GM19043 (cell line): ENCODE measurements at regions not wholly inside any gene's neighbourhood (a gene's known extent, or its start where the extent isn't known, plus 50 kb on each side); places are given as distances from the start of the nearest gene placed in this dataset.
"Not testable (repeated sequence)": the region's sequence is repeated elsewhere in the genome, so short reads cannot be mapped to it uniquely, and the experiment has no call there.

ENCODE experiments used
- ATAC-seq: cut with Tn5 transposase; IDR thresholded peaks from one replicate; pipeline ENCODE4 v1.9.1; 2021; ENCODE audit warnings: low read depth; ENCODE audit not compliant: unreplicated experiment

- no peak for ATAC-seq
Measured at GRCh38 chr12:59407799-59408198, 188.0 kb upstream of the SLC16A7 start.

GRCh38 chr12:59405992-59406391 lies 189.8 kb upstream of the SLC16A7 start:
- ATAC-seq: no peak

DNA sequence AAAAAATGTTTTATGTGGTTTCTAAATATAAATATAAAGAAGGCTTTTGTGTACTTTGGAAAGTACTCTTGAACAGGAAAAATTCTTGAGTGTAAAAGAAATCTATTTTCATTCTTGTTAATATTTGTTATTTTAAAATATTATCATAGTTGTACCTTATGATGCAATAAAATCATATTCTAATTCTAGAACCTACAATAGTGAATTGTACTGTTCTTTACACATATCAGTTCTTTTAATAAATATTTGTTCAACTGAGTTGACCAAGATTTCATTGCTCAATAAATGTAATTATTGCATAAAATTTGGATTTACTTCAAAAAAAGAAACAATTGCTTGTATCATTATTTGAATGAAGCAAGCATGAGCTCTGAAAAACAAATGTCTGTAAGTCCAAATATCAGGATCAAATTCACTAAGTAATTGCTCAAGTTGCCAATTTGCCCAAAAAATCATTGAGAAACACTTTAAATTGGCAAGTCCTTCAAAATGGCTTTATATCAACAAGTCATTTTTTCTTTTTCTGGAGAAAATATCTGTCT lies 191.6 kb upstream of the SLC16A7 start:
- no peak for ATAC-seq

DNA sequence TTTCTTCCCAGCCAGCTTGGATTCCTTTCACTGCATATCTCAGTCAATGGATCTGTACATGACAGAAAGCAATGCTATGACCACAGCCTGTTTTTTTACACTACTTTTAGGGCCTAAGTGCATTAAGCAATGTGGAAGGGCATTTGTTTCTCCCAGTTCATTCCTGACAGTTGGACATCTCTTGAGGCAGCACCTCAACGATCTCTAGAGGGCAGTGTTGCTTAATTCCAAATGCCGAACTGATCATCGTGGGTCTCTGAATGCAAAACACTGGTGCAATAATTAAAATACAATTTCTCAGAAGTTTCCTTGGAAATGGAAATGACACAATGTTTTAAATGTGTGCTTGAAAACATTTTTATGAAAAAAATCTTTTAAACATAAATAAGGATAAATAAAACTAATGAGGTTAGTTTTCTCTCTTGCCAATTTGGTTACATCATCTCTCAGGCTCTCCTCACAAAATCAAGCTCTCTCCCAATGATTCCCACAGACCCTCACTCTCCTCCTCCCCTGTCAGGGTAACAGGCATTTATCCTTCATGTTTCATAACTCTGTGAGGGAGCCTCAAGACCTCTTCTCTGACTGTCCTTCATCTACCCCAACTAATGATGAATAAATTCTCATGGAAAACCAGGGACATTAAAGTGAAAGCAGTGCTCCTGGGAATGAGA lies 192.4 kb upstream of the SLC16A7 start:
- ATAC-seq: peak; percentile 63

GRCh38 chr12:59401862-59402261 lies 194.0 kb upstream of the SLC16A7 start:
- no peak for ATAC-seq

GRCh38 chr12:59398164-59398563 lies 197.7 kb upstream of the SLC16A7 start:
- no peak for ATAC-seq

GRCh38 chr12:59396919-59397318 lies 198.9 kb upstream of the SLC16A7 start:
- ATAC-seq: no peak

GRCh38 chr12:59396519-59396918 lies 199.3 kb upstream of the SLC16A7 start:
- no peak for ATAC-seq

- not testable (repeated sequence) for ATAC-seq
Measured at GRCh38 chr12:59395310-59395709, 200.5 kb upstream of the SLC16A7 start.

- ATAC-seq: no peak
Measured at GRCh38 chr12:59393506-59393905, 202.3 kb upstream of the SLC16A7 start.

DNA sequence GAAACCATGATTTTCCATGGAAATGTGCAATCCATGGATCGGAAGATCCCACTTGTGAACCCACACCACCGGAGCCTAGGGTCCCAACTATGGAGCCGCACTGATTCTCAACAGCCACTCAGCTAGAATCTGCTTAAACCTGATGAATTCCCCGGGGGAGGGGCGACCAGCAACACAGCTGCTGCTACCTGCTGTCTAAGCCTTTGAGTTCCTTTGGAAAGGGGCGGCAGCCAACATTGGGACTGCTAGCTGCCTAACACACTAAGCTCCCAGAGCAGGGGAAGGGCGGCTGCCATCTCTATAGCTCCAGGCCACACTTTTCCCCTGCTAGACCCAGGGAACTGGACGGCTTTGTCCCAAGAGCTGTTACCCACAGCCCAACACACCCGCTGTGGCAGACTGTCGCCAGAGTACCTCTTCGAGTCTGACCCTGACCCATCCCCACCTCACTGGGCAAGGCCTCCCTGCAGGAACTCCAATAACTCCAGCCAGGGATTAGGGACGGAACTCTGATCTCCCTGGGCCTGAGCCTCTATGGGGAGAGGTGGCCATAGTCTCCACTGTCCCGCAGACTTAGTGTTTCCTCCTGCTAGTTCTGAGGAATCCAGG lies 205.8 kb upstream of the SLC16A7 start:
- no peak for ATAC-seq

DNA sequence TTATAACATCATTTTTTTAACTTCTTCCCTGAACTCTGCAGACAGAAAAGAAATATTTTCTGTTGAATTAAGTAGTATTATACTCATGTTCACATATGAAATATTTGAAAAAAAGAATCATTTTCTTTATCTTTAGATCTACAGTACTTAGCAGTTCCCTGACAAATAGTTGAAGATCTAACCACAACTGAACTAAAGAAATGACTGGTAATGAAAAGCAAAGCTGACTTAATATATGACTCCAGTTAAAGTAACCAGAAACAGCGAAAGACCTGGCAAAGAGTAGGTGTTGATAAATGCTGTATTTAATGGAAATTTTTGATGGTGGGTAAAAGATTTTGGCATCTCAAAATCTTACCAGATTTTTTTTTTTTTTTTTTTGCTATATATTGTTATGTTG lies 207.1 kb upstream of the SLC16A7 start:
- no peak for ATAC-seq

- no peak for ATAC-seq
Measured at GRCh38 chr12:59388176-59388575, 207.7 kb upstream of the SLC16A7 start.

DNA sequence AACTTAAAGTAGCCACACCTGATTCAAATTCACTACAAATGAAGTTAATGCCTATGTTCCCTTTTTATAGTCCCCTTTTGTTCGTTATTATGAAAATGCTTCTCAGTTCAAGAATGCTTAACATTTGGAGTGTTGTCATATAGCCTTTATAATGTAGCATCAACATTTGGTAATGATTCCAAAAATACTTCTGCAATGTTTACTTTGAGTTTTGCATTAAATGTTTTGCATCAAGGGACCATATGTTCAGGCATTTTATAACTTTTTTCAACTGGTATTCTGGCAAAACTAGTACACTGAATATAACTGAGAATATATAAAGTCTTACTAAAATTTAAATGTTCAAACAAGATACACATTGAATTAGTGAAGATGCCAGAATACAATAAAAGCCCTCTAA lies 209.6 kb upstream of the SLC16A7 start:
- ATAC-seq: no peak

GRCh38 chr12:59383079-59383822 lies 212.6 kb upstream of the SLC16A7 start:
- ATAC-seq: no peak

GRCh38 chr12:59382282-59383078 lies 213.3 kb upstream of the SLC16A7 start:
- no peak for ATAC-seq

DNA sequence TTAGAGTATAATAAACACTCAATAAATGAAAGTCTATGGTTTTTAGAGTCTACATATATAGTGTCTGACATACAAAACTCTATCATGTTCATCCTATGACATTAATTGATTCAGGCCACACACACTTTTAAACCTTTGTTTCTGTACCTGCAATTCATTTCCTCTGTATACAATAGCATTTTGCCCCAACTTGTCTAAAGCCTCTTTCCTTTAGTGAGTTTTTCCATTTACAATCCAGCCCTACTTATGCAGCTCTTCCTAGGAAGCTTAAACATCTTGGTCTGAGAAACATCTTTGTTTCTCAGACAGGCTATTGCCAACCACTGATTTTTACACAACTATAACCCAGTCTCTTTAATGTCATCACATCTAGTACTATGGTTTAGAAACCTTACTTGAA lies 214.7 kb upstream of the SLC16A7 start:
- no peak for ATAC-seq

DNA sequence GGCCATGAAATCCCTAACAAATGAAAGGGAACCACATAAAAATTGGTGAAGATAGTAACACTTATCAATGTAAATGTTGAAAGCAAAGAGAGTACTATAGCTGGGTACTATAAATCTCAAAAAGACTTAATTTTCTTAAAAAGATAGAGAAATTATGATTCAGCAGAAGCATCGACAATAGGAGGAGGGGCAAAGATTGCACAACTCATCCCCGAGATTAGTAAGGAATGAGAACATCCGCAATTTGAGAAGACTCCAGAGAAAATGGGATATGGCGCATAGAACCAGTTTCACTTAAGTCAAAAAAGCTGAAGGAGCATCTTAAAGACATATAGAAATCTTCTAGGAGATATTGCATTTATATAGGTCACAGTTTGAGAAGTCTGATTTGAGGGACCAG lies 220.2 kb upstream of the SLC16A7 start:
- no peak for ATAC-seq

DNA sequence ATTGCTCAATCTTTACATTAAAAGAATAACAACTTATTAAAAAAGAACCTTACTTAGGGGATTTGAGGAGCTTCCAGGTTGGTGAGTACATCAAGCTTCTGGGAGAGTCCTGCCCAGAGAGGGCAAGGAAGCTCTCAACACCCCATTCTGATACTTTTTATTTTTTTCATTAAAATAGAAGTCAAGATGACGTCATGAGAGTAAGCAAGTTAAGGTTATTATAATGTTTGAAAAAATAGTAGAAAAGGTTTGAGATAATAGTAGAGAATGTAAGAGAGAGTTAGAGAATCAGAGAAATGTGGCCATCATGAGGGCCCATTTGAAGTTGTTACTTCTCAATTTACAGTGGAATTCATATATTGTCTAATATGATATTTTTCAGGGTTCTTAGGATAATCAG lies 221.0 kb upstream of the SLC16A7 start:
- no peak for ATAC-seq

GRCh38 chr12:59372956-59373355 lies 222.9 kb upstream of the SLC16A7 start:
- no peak for ATAC-seq

- ATAC-seq: no peak
Measured at GRCh38 chr12:59370933-59371332, 224.9 kb upstream of the SLC16A7 start.
